ENCODE measurements at regions not wholly inside any gene's neighbourhood (a gene's known extent, or its start where the extent isn't known, plus 50 kb on each side); places are given as distances from the start of the nearest gene placed in this dataset.

- no peak overlapping the region for H3K27ac ChIP-seq (ENCODE audit: low read length)
- H3K79me2 ChIP-seq (replicated peaks; ENCODE audit: insufficient read depth, low read length), result no peaks in the 10 kb centered on the region
- H3K9ac ChIP-seq (ENCODE audit: low read length), result no peak overlapping the region
- no peak overlapping the region for H2AFZ ChIP-seq (ENCODE audit: low read depth, low read length)
- no peak for TF ChIP-seq EP300 (conservative IDR thresholded peaks at IDR 0.05; ENCODE audit: poor library complexity, severe bottlenecking)
- no peak overlapping the region for H3K4me3 ChIP-seq (ENCODE audit: low read length)
- H3K9me2 ChIP-seq (ENCODE audit: insufficient read depth, low read length), result no peaks in the 10 kb centered on the region
- no peaks in the 10 kb centered on the region for H4K20me1 ChIP-seq (ENCODE audit: insufficient read depth)
- H3K36me3 ChIP-seq (ENCODE audit: insufficient read depth, low read length), result no peaks in the 10 kb centered on the region
- H3K4me2 ChIP-seq (ENCODE audit: low read length), result no peak overlapping the region
- no peaks in the 10 kb centered on the region for H3K27me3 ChIP-seq (ENCODE audit: insufficient read depth, low read depth, low read length)
- H3K9me3 ChIP-seq (ENCODE audit: low read length), result no peaks in the 10 kb centered on the region
- H3F3A ChIP-seq (ENCODE audit: insufficient read depth, low read length, poor library complexity, severe bottlenecking), result no peaks in the 10 kb centered on the region
Observed at GRCh38 chr7:21996641-21997040, 50.9 kb upstream of the CDCA7L start.
